HL-60 (cell line): ENCODE measurements at regions not wholly inside any gene's neighbourhood (a gene's known extent, or its start where the extent isn't known, plus 50 kb on each side); places are given as distances from the start of the nearest gene placed in this dataset.

ENCODE experiments used
- DNase-seq, 2 experiments: peaks; one replicate each; pipeline ENCODE4 v3.0.0-alpha.2; 2010 to 2020; ENCODE audit warnings: low read depth in 1 of 2, low spot score in 1 of 2
- H3K27ac ChIP-seq: fragments of 250-450 bp; sonication (Bioruptor Pico); replicated peaks from 2 replicates; pipeline ENCODE4 v1.5.1; 2020; ENCODE audit warnings: mild to moderate bottlenecking, moderate library complexity
- H3K27me3 ChIP-seq: fragments of 250-450 bp; sonication (Bioruptor Pico); 2 replicates; pipeline ENCODE4 v1.5.1; 2021; ENCODE audit warnings: mild to moderate bottlenecking, moderate library complexity; ENCODE audit not compliant: insufficient read depth, poor library complexity, severe bottlenecking
- H3K4me3 ChIP-seq: replicated peaks from 2 replicates; pipeline ENCODE4 v1.5.1; 2011; ENCODE audit warnings: mild to moderate bottlenecking, control low read depth, low read length; ENCODE audit not compliant: insufficient read depth
- GABPA ChIP-seq: IDR thresholded peaks from 2 replicates; pipeline ENCODE4 v1.6.1; 2012; ENCODE audit warnings: low read depth
- POLR2AphosphoS5 ChIP-seq: IDR thresholded peaks from 2 replicates; pipeline ENCODE4 v1.6.1; 2012; ENCODE audit warnings: low read depth
- SPI1 ChIP-seq: IDR thresholded peaks from 2 replicates; pipeline ENCODE4 v1.6.1; 2012; ENCODE audit warnings: low read depth, mild to moderate bottlenecking, borderline replicate concordance
- TF ChIP-seq, protein P1 (sequence below): IDR thresholded peaks from one replicate; pipeline ENCODE4 v1.5.1; 2011; ENCODE audit warnings: low read length, control low read depth, inconsistent platforms; ENCODE audit not compliant: insufficient read depth
- TF ChIP-seq, protein P2 (sequence below): IDR thresholded peaks from 2 replicates; pipeline ENCODE4 v1.6.1; 2012; ENCODE audit warnings: low read depth; ENCODE audit not compliant: insufficient replicate concordance

DNA sequence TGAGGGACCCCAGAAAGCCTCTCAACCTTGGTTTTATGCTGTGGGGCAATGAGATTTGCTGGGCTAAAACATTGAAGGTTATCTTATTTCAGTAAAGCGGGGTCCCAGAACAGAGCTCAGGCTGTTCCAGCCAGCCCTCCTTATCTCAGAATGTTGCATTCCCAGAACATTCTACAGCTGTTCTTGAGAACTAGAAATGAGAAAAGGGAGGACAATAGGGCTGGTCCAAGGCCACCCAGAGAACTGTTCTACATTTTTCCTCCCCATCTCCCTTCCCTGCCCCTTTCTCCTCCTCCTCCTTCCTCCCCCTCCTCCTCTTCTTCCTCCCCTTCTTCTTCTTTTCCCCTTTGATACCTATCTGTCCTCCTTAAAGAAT is 70.4 kb upstream of the SLC7A11 start:
- no peaks in the 10 kb centered on the region for H3K27me3 ChIP-seq
- no peak for TF ChIP-seq POLR2AphosphoS5
- TF ChIP-seq, protein P1, sequence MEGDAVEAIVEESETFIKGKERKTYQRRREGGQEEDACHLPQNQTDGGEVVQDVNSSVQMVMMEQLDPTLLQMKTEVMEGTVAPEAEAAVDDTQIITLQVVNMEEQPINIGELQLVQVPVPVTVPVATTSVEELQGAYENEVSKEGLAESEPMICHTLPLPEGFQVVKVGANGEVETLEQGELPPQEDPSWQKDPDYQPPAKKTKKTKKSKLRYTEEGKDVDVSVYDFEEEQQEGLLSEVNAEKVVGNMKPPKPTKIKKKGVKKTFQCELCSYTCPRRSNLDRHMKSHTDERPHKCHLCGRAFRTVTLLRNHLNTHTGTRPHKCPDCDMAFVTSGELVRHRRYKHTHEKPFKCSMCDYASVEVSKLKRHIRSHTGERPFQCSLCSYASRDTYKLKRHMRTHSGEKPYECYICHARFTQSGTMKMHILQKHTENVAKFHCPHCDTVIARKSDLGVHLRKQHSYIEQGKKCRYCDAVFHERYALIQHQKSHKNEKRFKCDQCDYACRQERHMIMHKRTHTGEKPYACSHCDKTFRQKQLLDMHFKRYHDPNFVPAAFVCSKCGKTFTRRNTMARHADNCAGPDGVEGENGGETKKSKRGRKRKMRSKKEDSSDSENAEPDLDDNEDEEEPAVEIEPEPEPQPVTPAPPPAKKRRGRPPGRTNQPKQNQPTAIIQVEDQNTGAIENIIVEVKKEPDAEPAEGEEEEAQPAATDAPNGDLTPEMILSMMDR, result no peak
- TF ChIP-seq, protein P2, sequence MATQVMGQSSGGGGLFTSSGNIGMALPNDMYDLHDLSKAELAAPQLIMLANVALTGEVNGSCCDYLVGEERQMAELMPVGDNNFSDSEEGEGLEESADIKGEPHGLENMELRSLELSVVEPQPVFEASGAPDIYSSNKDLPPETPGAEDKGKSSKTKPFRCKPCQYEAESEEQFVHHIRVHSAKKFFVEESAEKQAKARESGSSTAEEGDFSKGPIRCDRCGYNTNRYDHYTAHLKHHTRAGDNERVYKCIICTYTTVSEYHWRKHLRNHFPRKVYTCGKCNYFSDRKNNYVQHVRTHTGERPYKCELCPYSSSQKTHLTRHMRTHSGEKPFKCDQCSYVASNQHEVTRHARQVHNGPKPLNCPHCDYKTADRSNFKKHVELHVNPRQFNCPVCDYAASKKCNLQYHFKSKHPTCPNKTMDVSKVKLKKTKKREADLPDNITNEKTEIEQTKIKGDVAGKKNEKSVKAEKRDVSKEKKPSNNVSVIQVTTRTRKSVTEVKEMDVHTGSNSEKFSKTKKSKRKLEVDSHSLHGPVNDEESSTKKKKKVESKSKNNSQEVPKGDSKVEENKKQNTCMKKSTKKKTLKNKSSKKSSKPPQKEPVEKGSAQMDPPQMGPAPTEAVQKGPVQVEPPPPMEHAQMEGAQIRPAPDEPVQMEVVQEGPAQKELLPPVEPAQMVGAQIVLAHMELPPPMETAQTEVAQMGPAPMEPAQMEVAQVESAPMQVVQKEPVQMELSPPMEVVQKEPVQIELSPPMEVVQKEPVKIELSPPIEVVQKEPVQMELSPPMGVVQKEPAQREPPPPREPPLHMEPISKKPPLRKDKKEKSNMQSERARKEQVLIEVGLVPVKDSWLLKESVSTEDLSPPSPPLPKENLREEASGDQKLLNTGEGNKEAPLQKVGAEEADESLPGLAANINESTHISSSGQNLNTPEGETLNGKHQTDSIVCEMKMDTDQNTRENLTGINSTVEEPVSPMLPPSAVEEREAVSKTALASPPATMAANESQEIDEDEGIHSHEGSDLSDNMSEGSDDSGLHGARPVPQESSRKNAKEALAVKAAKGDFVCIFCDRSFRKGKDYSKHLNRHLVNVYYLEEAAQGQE, result no peak
- H3K27ac ChIP-seq, result no peak overlapping the region
- no peak overlapping the region for H3K4me3 ChIP-seq
- no peak for DNase-seq

DNA sequence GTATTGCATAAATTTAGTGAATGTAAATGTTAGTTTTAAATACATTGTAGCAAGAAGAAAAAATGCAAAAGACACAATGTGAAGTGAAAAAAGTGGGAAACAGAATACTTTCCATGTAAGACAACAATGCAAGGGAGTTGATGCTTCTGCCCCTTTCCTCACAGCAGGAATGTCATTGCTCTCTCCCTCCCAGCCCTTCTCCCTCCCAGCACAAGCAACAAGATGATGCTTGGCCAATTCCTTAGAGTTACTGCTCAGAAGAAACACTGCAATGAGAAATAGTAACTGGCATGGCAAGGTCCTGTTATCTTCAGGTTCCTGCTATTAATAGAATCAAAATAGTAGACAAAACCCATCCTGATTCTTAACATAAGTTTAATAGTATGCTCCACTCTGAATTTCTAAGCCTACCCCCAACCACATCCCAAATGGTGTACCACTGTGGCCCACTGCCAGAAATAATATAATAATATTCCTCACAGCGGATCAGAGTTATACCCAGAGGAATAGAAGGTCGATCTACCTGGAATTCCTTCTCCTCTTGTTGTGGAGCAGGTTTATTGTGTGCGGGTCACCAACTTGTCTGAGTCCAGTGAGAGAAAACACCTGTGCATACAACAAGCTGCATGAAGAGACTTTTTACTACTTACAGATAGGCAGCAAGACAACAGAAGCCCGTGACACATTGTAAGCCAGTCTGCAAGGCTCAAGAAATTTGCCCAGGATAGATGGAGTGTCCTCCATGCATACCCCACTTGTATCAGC is 69.8 kb upstream of the SLC7A11 start:
- Histone ChIP-seq H3K27ac (no peak overlapping the region), H3K4me3 (no peak overlapping the region), H3K27me3 (no peaks in the 10 kb centered on the region)
- DNase-seq, result no peak
- TF ChIP-seq, protein P2, result no peak
- TF ChIP-seq GABPA (no peak), POLR2AphosphoS5 (no peak), SPI1 (no peak)
- TF ChIP-seq, protein P1, result no peak

DNA sequence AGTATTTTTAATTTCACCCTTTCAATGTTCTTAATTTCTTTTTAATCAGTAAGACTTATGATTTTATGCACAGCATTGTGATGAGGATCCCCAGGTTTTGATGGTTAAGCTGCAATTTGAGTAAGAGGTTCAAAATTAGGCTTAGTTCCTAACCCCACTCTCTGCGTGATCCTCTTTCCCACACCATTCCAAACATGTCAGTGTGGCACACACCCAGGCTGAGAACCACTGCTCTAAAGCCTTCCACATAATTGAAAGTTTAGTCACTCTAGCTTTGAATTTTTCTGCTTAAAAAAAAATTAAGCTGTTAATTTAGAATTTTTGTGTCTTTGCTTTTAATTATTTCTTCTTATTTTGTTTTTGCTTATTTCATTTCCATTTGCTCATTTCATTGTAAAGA is 68.8 kb upstream of the SLC7A11 start:
- no peaks in the 10 kb centered on the region for H3K27me3 ChIP-seq
- TF ChIP-seq SPI1 (no peak), POLR2AphosphoS5 (no peak), GABPA (no peak)
- TF ChIP-seq, protein P2, result no peak
- TF ChIP-seq, protein P1, result no peak
- no peak for DNase-seq
- H3K4me3 ChIP-seq, result no peak overlapping the region
- no peak overlapping the region for H3K27ac ChIP-seq
